ENCODE measurements at regions not wholly inside any gene's neighbourhood (a gene's known extent, or its start where the extent isn't known, plus 50 kb on each side); places are given as distances from the start of the nearest gene placed in this dataset.

DNA sequence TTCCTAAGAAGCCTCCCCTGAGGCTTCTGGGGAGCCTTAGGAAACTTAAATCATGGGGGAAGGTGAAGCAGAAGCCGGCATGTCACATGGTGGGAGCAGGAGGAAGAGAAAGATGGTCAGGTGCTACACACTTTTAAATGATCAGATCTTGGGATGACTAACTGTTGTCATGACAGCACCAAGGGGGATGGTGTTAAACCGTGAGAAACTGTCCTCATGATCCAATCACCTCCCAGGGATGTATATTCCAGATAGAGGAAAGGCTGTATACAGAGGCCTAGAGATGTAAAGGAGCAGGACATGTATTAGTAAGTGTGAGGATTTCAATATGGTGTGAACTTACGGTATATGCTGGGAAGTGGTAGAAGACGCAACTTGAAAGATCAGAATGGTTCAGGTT is 121.1 kb downstream of the CAND1 start:
- H4K20me1 ChIP-seq (ENCODE audit: insufficient read depth), result no peaks in the 10 kb centered on the region
- no peaks in the 10 kb centered on the region for H3K27me3 ChIP-seq (ENCODE audit: insufficient read depth, low read length)
- H3K4me3 ChIP-seq (replicated peaks in 1 of 2; ENCODE audit: low read depth in 1 of 2, low read length in 2 of 2), result no peak overlapping the region
- ChIA-PET CTCF (no interaction called here), POLR2A (no interaction called here), RAD21 (ENCODE audit: low non-redundant PET in 1 of 2, low total read pairs in 2 of 2, uncharacterized antibody in 2 of 2, unreplicated experiment in 2 of 2) (no interaction called here)
- H3K9ac ChIP-seq (ENCODE audit: low read length), result no peak overlapping the region
- H2AFZ ChIP-seq (ENCODE audit: low read depth, low read length, poor library complexity, severe bottlenecking), result no peak overlapping the region
- H3K9me3 ChIP-seq (ENCODE audit: control insufficient read depth in 1 of 2, insufficient read depth in 1 of 2, low read depth in 1 of 2, low read length in 2 of 2), result no peaks in the 10 kb centered on the region
- DNase-seq (ENCODE audit: low read depth, low spot score) (no peak), ATAC-seq (no peak)
- TF ChIP-seq ZNF274 (IDR thresholded peaks at IDR 0.05; ENCODE audit: low read depth, low read length) (no peak), RAD21 (IDR thresholded peaks at IDR 0.05; ENCODE audit: low read depth) (no peak), EGR1 (IDR thresholded peaks at IDR 0.05; ENCODE audit: low read depth) (no peak), SRF (IDR thresholded peaks at IDR 0.05; ENCODE audit: low read depth) (no peak), SIN3A (IDR thresholded peaks at IDR 0.05; ENCODE audit: low read depth) (no peak)
- intact Hi-C loops (cut with micrococcal nuclease), result no loop called here
- no peaks in the 10 kb centered on the region for H3K9me2 ChIP-seq (ENCODE audit: insufficient read depth)
- no peaks in the 10 kb centered on the region for H3K4me1 ChIP-seq (ENCODE audit: control insufficient read depth in 1 of 2, insufficient read depth in 2 of 2, low read length in 2 of 2)
- no TSS peak for BruUV-seq (replicated peaks)
- H3K36me3 ChIP-seq (ENCODE audit: control insufficient read depth in 1 of 2, insufficient read depth in 2 of 2, low read length in 2 of 2), result no peaks in the 10 kb centered on the region
- no peaks in the 10 kb centered on the region for H3K79me2 ChIP-seq (ENCODE audit: insufficient read depth, low read length)
- no peak overlapping the region for H3K27ac ChIP-seq (ENCODE audit: low read depth, low read length)
- H3K4me2 ChIP-seq (ENCODE audit: low read length), result no peak overlapping the region

DNA sequence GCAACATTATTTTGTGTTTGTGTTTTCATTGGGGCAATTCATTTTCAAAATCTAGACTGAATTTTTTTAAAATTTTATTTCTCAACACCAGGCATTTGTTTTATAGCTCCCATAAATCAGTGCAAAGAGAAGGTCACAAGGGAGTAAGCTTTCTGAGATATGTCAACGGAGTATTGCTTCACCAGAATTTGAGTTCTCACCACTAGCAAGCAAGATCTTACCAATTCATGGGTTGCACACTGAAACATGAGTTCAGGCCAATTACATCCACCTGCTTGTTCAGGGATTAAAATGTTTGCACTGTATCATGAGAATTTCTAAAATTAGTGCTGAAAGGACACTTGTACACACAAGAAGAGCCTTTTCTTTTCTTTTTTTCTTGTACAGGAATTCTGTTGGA is 121.9 kb downstream of the CAND1 start:
- Histone ChIP-seq H3K9ac (ENCODE audit: low read length) (no peak overlapping the region), H3K36me3 (ENCODE audit: control insufficient read depth in 1 of 2, insufficient read depth in 2 of 2, low read length in 2 of 2) (no peaks in the 10 kb centered on the region), H4K20me1 (ENCODE audit: insufficient read depth) (no peaks in the 10 kb centered on the region), H3K9me2 (ENCODE audit: insufficient read depth) (no peaks in the 10 kb centered on the region), H3K4me2 (ENCODE audit: low read length) (no peak overlapping the region), H3K4me3 (replicated peaks in 1 of 2; ENCODE audit: low read depth in 1 of 2, low read length in 2 of 2) (no peak overlapping the region), H3K27ac (ENCODE audit: low read depth, low read length) (no peak overlapping the region), H3K79me2 (ENCODE audit: insufficient read depth, low read length) (no peaks in the 10 kb centered on the region), H3K4me1 (ENCODE audit: control insufficient read depth in 1 of 2, insufficient read depth in 2 of 2, low read length in 2 of 2) (no peaks in the 10 kb centered on the region), H2AFZ (ENCODE audit: low read depth, low read length, poor library complexity, severe bottlenecking) (no peak overlapping the region), H3K9me3 (ENCODE audit: control insufficient read depth in 1 of 2, insufficient read depth in 1 of 2, low read depth in 1 of 2, low read length in 2 of 2) (no peaks in the 10 kb centered on the region), H3K27me3 (ENCODE audit: insufficient read depth, low read length) (no peaks in the 10 kb centered on the region)
- ChIA-PET POLR2A (no interaction called here), RAD21 (ENCODE audit: low non-redundant PET in 1 of 2, low total read pairs in 2 of 2, uncharacterized antibody in 2 of 2, unreplicated experiment in 2 of 2) (no interaction called here), CTCF (no interaction called here)
- DNase-seq (ENCODE audit: low read depth, low spot score) (no peak), ATAC-seq (no peak)
- no peak for TF ChIP-seq JUND (IDR thresholded peaks at IDR 0.05)
- TF ChIP-seq TCF7L2 (IDR thresholded peaks at IDR 0.05; ENCODE audit: borderline replicate concordance, extremely low read depth, insufficient read depth, insufficient read length), result no peak
- TF ChIP-seq CEBPB (IDR thresholded peaks at IDR 0.05; ENCODE audit: low read depth), result no peak
- TF ChIP-seq RAD21 (IDR thresholded peaks at IDR 0.05; ENCODE audit: low read depth), result no peak
- TF ChIP-seq, protein P1, sequence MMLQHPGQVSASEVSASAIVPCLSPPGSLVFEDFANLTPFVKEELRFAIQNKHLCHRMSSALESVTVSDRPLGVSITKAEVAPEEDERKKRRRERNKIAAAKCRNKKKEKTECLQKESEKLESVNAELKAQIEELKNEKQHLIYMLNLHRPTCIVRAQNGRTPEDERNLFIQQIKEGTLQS (IDR thresholded peaks at IDR 0.05), result no peak
- TF ChIP-seq, protein P2, sequence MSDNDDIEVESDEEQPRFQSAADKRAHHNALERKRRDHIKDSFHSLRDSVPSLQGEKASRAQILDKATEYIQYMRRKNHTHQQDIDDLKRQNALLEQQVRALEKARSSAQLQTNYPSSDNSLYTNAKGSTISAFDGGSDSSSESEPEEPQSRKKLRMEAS (IDR thresholded peaks at IDR 0.05), result no peak
- no peak for TF ChIP-seq SRF (IDR thresholded peaks at IDR 0.05; ENCODE audit: low read depth)
- TF ChIP-seq, protein P3, sequence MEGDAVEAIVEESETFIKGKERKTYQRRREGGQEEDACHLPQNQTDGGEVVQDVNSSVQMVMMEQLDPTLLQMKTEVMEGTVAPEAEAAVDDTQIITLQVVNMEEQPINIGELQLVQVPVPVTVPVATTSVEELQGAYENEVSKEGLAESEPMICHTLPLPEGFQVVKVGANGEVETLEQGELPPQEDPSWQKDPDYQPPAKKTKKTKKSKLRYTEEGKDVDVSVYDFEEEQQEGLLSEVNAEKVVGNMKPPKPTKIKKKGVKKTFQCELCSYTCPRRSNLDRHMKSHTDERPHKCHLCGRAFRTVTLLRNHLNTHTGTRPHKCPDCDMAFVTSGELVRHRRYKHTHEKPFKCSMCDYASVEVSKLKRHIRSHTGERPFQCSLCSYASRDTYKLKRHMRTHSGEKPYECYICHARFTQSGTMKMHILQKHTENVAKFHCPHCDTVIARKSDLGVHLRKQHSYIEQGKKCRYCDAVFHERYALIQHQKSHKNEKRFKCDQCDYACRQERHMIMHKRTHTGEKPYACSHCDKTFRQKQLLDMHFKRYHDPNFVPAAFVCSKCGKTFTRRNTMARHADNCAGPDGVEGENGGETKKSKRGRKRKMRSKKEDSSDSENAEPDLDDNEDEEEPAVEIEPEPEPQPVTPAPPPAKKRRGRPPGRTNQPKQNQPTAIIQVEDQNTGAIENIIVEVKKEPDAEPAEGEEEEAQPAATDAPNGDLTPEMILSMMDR (IDR thresholded peaks at IDR 0.05 in 2 of 3, conservative IDR thresholded peaks at IDR 0.05 in 1 of 3; ENCODE audit: borderline replicate concordance in 1 of 3, insufficient read depth in 1 of 3, low read depth in 2 of 3, low read length in 2 of 3), result no peak
- TF ChIP-seq, protein P4, sequence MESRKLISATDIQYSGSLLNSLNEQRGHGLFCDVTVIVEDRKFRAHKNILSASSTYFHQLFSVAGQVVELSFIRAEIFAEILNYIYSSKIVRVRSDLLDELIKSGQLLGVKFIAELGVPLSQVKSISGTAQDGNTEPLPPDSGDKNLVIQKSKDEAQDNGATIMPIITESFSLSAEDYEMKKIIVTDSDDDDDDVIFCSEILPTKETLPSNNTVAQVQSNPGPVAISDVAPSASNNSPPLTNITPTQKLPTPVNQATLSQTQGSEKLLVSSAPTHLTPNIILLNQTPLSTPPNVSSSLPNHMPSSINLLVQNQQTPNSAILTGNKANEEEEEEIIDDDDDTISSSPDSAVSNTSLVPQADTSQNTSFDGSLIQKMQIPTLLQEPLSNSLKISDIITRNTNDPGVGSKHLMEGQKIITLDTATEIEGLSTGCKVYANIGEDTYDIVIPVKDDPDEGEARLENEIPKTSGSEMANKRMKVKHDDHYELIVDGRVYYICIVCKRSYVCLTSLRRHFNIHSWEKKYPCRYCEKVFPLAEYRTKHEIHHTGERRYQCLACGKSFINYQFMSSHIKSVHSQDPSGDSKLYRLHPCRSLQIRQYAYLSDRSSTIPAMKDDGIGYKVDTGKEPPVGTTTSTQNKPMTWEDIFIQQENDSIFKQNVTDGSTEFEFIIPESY (IDR thresholded peaks at IDR 0.05; ENCODE audit: extremely low read depth, insufficient replicate concordance, low read length), result no peak
- no peak for TF ChIP-seq ELF1 (IDR thresholded peaks at IDR 0.05; ENCODE audit: borderline replicate concordance, low read depth)
- TF ChIP-seq SIN3A (IDR thresholded peaks at IDR 0.05; ENCODE audit: low read depth), result no peak
- TF ChIP-seq ZFX (IDR thresholded peaks at IDR 0.05), result no peak
- no peak for TF ChIP-seq SP1 (IDR thresholded peaks at IDR 0.05; ENCODE audit: low read depth)
- no peak for TF ChIP-seq EZH2 (IDR thresholded peaks at IDR 0.05)
- no peak for TF ChIP-seq CBX3 (IDR thresholded peaks at IDR 0.05; ENCODE audit: low read depth)
- TF ChIP-seq POLR2A (IDR thresholded peaks at IDR 0.05; ENCODE audit: borderline replicate concordance, extremely low read depth, insufficient read depth, insufficient read length), result no peak
- TF ChIP-seq EGR1 (IDR thresholded peaks at IDR 0.05; ENCODE audit: low read depth), result no peak
- intact Hi-C loops (cut with micrococcal nuclease), result no loop called here
- no TSS peak for BruUV-seq (replicated peaks)
